ENCODE measurements at regions not wholly inside any gene's neighbourhood (a gene's known extent, or its start where the extent isn't known, plus 50 kb on each side); places are given as distances from the start of the nearest gene placed in this dataset.

- no peak for DNase-seq
Measured at GRCh38 chr10:42112331-42113157, 525.8 kb downstream of the ZNF33B start.

GRCh38 chr10:42111661-42112330, 526.6 kb downstream of the ZNF33B start:
- Histone ChIP-seq H3K4me1 (no peaks in the 10 kb centered on the region), H3K36me3 (no peaks in the 10 kb centered on the region), H3K27me3 (no peaks in the 10 kb centered on the region), H3K9me3 (peaks cover 9 to 43% (median 34%) of the 10 kb centered on the region in 4 donors), H3K27ac (no peak overlapping the region), H3K4me3 (no peak overlapping the region)
- TF ChIP-seq CTCF (IDR thresholded peaks at IDR 0.05) (no peak), POLR2AphosphoS5 (IDR thresholded peaks at IDR 0.05) (no peak), EP300 (IDR thresholded peaks at IDR 0.05) (no peak), POLR2A (IDR thresholded peaks at IDR 0.05) (no peak)
- intact Hi-C loops (cut with DNase I; ENCODE audit: low total_unique reads), result no loop called here
- 80 to 88% (median 84%) methylated on average over 41 to 43 of the region's 43 CpGs for WGBS, 5 donors
- DNase-seq, result no peak

More at GRCh38 chr10:42112331-42113157, 525.8 kb downstream of the ZNF33B start:
- Histone ChIP-seq H3K27me3 (no peaks in the 10 kb centered on the region), H3K27ac (no peak overlapping the region), H3K36me3 (no peaks in the 10 kb centered on the region), H3K4me1 (no peaks in the 10 kb centered on the region), H3K9me3 (peaks cover 9 to 43% (median 34%) of the 10 kb centered on the region in 4 donors), H3K4me3 (no peak overlapping the region)
- intact Hi-C loops (cut with DNase I; ENCODE audit: low total_unique reads), result no loop called here
- TF ChIP-seq POLR2A (IDR thresholded peaks at IDR 0.05) (no peak), CTCF (IDR thresholded peaks at IDR 0.05) (no peak), EP300 (IDR thresholded peaks at IDR 0.05) (no peak), POLR2AphosphoS5 (IDR thresholded peaks at IDR 0.05) (no peak)
- 77 to 88% (median 80%) methylated on average over 62 to 64 of the region's 64 CpGs for WGBS, 5 donors

GRCh38 chr10:42111076-42111475, 527.3 kb downstream of the ZNF33B start:
- no peak for TF ChIP-seq EP300 (IDR thresholded peaks at IDR 0.05)
- TF ChIP-seq POLR2AphosphoS5 (IDR thresholded peaks at IDR 0.05), result no peak
- TF ChIP-seq POLR2A (IDR thresholded peaks at IDR 0.05), result no peak
- TF ChIP-seq CTCF (IDR thresholded peaks at IDR 0.05), result no peak
- DNase-seq, result no peak
- peaks cover 9 to 43% (median 34%) of the 10 kb centered on the region in 4 donors for H3K9me3 ChIP-seq
- no peaks in the 10 kb centered on the region for H3K4me1 ChIP-seq
- no peak overlapping the region for H3K27ac ChIP-seq
- 78 to 89% (median 85%) methylated on average over 32 to 33 of the region's 33 CpGs for WGBS, 5 donors
- no peaks in the 10 kb centered on the region for H3K27me3 ChIP-seq
- intact Hi-C loops (cut with DNase I; ENCODE audit: low total_unique reads), result no loop called here
- H3K36me3 ChIP-seq, result no peaks in the 10 kb centered on the region
- no peak overlapping the region for H3K4me3 ChIP-seq

Small RNA genes in the stretch of these regions (small RNA-seq; reads per million reads assigned to genes)
- 0 reads per million in 4 donors for gene KSR1P1
